Keratinocyte (primary cell): ENCODE measurements at regions not wholly inside any gene's neighbourhood (a gene's known extent, or its start where the extent isn't known, plus 50 kb on each side); places are given as distances from the start of the nearest gene placed in this dataset.

ENCODE experiments used
- CTCF ChIP-seq, 3 experiments: IDR thresholded peaks in 1 of 3; conservative IDR thresholded peaks in 1 of 3; optimal IDR thresholded peaks in 1 of 3; 2 replicates in 2 of 3; 3 replicates in 1 of 3; pipeline versions ENCODE3 to v1.5.1; 2011; ENCODE audit warnings: low read length in 3 of 3, mild to moderate bottlenecking in 3 of 3, moderate library complexity in 2 of 3, control low read depth in 1 of 3, inconsistent platforms in 1 of 3; ENCODE audit not compliant: insufficient read depth in 2 of 3; ENCODE audit errors: extremely low read depth in 1 of 3
- EZH2 ChIP-seq: IDR thresholded peaks from one replicate; pipeline ENCODE4 v1.6.1; 2012; ENCODE audit warnings: inconsistent platforms, mild to moderate bottlenecking, low read length, moderate library complexity

GRCh38 chr16:65601781-65602180 is 479.9 kb upstream of the CDH11 start:
- TF ChIP-seq CTCF (optimal IDR thresholded peaks at IDR 0.05 in 1 of 3, IDR thresholded peaks at IDR 0.05 in 1 of 3, conservative IDR thresholded peaks at IDR 0.05 in 1 of 3; ENCODE audit: extremely low read depth in 1 of 3, insufficient read depth in 2 of 3, low read length in 3 of 3) (no peak), EZH2 (no peak)
